GM12875 (cell line): ENCODE measurements at regions not wholly inside any gene's neighbourhood (a gene's known extent, or its start where the extent isn't known, plus 50 kb on each side); places are given as distances from the start of the nearest gene placed in this dataset.

Experiments used
- H3K4me3 ChIP-seq: one replicate; pipeline ENCODE4 v1.5.1; 2011; ENCODE audit warnings: low read depth, low read length, control low read depth
- TF ChIP-seq, protein P1 (sequence below): IDR thresholded peaks from 2 replicates; pipeline ENCODE4 v1.5.1; 2011; ENCODE audit warnings: low read depth, mild to moderate bottlenecking, control low read depth, inconsistent platforms, low read length, moderate library complexity, borderline replicate concordance; ENCODE audit not compliant: insufficient read depth

DNA sequence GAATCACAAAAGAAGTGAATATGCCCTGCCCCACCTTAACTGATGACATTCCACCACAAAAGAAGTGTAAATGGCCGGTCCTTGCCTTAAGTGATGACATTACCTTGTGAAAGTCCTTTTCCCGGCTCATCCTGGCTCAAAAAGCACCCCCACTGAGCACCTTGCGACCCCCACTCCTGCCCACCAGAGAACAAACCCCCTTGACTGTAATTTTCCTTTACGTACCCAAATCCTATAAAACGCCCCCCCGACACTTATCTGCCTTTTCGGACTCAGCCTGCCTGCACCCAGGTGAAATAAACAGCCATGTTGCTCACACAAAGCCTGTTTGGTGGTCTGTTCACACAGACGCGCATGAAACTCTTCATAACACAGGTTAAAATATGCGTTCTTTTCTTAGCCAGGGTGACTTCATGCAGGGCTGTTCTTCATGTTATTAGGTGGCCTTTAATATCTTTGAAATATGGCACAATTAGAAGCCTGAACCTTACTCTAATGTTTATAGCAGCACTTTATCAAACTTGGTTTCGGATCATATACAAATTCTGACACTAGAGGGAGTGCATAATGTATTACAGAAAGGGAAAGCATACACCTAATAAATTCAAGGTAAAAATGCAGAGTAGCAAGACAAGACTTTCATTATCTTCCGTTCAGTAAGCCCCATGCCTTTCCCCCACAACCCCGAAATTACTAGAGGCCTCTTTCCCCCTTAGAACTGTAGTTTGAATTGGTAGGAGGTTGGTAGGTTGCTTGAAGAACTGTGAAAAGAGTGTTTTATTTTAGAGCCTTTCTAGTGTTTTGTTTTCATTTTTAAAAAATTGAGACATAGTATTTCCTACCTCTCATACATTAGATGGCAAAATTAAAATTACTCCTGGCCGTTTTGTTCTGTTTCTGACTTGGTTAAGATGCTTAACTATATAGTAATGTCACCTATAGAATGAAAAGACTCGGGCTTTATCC is 117.9 kb downstream of the NPY start:
- no peak overlapping the region for H3K4me3 ChIP-seq
- TF ChIP-seq, protein P1, sequence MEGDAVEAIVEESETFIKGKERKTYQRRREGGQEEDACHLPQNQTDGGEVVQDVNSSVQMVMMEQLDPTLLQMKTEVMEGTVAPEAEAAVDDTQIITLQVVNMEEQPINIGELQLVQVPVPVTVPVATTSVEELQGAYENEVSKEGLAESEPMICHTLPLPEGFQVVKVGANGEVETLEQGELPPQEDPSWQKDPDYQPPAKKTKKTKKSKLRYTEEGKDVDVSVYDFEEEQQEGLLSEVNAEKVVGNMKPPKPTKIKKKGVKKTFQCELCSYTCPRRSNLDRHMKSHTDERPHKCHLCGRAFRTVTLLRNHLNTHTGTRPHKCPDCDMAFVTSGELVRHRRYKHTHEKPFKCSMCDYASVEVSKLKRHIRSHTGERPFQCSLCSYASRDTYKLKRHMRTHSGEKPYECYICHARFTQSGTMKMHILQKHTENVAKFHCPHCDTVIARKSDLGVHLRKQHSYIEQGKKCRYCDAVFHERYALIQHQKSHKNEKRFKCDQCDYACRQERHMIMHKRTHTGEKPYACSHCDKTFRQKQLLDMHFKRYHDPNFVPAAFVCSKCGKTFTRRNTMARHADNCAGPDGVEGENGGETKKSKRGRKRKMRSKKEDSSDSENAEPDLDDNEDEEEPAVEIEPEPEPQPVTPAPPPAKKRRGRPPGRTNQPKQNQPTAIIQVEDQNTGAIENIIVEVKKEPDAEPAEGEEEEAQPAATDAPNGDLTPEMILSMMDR: no peak

GRCh38 chr7:24402655-24403054 is 118.7 kb downstream of the NPY start:
- TF ChIP-seq, protein P1: no peak
- no peak overlapping the region for H3K4me3 ChIP-seq

DNA sequence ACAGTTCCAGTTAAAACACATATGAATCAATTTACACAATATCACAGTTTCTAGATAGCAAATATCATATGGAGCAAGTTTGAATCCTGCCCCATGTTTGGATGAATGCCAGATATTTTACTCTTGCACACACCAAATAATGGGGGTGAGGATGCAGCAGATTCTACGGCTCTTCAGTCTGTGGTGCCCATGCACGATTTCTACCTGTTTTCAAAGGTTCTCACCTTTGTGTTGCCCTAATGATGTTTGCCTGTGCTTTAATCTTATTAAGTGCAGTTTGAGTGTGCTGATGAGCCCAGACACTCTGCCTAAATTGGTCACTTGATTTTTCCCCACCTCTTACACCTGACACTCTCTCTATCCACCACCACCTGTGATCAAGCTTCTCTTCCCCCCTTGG is 119.6 kb downstream of the NPY start:
- H3K4me3 ChIP-seq: no peak overlapping the region
- TF ChIP-seq, protein P1: no peak

- no peak overlapping the region for H3K4me3 ChIP-seq
- TF ChIP-seq, protein P1: no peak
Observed at GRCh38 chr7:24404315-24404714, 120.3 kb downstream of the NPY start.

DNA sequence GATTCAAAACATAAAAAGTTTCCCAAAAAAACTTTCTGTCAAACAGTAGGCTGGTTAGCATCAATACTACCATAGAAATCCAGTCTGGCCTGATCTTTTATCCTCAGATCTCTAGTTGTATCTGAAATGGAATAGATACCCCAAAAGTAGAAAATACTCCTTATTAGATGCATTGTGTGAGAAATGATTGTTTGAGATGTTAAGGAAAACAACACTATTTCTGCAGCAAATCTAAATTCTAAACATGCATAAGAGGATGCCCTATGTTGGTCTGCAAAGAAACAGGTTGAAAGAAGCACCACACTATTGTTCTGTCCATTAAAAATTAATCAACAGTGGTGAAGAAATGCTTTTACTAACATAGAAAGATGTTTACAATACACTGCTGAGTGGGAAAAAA is 121.0 kb downstream of the NPY start:
- TF ChIP-seq, protein P1: no peak
- H3K4me3 ChIP-seq: no peak overlapping the region

GRCh38 chr7:24406053-24406788 is 122.2 kb downstream of the NPY start:
- TF ChIP-seq, protein P1: no peak
- H3K4me3 ChIP-seq: no peak overlapping the region

DNA sequence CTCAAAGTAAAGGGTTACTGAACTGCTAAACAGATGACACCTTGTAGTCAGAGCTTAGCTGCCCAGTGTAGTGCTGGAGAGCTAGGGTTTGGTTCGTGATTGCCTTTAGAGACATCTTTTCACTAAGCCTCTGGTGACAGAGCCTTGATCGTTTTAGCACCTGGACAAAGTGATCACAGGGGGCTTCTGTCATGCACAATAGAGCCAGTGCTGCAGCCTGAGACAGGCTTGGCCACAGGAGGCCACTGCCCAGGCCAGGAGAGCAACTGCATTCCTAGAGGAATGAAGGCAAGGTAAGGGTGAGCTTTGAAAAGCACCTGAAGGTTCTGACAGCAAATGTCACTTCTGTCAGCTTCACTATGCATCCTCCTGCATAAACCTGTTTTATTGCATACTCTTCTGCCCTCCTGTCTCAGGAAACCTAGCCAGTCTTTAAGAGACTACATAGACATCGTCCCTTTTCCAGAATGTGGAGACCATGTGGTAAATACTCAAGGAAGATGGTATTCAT is 122.9 kb downstream of the NPY start:
- no peak overlapping the region for H3K4me3 ChIP-seq
- TF ChIP-seq, protein P1: no peak
